Suppressor macrophage treated with lipopolysaccharide for 1 hour (primary cell): ENCODE measurements at regions not wholly inside any gene's neighbourhood (a gene's known extent, or its start where the extent isn't known, plus 50 kb on each side); places are given as distances from the start of the nearest gene placed in this dataset.

ENCODE experiments used
- DNase-seq, 3 donors: peaks; one replicate each; pipeline ENCODE4 v3.0.0-alpha.2; 2020 to 2022

DNA sequence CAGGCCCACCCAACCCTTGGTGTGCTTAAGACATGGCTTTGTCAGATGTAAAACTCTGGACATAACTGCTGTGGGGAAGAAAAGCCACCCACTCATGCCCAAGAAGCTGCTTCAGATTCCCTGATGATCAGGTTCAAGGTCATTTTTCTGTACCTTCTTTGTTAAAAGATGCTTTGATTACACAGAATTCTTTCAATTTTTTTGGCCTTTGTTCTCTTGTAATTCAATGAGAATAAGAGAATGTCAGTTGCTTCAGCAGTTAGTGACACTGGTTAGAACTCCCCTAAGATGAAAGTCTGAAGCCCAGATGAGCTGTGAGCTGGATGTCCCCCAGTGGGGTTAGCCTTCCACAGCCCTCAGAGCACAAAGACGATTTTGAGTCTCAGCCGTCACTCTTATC lies 152.7 kb downstream of the CHRM3 start:
- no peak for DNase-seq

DNA sequence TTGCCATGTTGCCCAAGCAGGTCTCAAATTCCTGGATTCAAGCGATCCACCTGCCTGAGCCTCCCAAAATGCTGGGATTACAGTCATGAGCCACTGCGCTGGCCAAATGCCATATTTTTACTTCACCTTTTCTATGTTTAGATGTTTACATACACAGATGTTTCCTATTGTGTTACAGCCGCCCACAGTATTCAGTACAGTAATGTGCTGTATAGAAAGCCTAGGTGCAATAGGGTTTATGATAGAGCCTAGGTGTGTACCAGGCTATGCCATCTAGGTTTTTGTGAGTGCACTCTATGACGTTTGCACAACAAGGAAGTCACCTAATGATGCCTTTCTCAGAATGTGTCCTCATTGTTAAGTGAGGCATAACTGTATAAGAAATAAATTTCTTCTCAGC lies 153.4 kb downstream of the CHRM3 start:
- DNase-seq, result no peak

DNA sequence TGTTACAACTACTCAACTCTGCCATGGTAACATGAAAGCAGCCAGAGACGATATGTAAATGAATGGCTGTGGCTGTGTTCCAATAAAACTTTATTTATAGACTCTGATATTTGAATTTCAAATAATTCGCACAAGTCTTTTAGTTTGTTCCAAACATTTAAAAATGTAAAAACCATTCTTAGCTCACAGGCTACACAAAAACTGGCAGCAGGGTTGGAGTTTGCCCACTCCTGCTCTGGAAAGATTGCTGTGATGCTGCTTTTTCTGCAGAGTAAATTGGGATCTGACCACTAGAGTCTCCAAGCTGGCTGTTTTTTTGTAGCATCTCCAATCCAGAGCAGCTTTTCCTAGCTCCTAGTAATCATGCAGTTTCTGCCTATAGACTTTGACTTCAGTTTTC lies 157.5 kb downstream of the CHRM3 start:
- no peak for DNase-seq

DNA sequence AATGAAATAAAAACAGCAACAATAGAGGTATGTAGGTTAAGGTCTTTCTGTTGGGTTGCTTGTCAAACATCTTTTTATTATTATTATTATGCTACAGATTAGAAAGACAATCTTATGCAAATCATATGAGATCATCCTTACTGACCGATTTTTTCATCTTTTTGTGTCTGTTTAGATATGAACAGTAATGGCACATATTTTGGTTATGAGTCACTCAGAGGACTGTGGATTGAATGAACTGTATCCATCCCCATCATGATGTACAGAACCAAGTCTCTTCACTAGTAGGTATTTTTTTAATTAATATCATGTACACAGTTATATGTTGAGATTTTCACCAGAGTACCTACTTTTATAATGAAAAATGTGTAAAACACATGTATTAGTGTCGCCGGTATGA lies 159.1 kb downstream of the CHRM3 start:
- no peak for DNase-seq

DNA sequence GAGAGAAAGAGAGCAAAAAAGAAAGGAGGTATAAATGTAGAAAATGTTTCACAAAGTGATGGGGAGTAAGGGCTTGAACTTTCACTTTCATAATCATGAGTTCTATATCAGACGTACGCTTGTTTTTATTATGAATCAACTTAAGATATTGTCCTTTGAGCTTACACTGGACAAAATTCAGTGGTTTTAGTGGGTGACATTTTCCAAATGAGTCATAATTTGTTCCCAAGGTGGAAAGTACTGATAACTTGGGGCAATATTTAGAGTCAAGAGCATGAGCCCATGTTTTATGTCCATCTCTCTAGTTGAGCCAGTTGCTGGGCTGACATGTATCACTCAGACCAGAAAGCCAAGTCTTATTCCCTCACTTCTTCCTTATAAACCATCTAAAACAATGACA lies 161.6 kb downstream of the CHRM3 start:
- DNase-seq, result peak in 2 of 3 donors; percentile 17 to 43

DNA sequence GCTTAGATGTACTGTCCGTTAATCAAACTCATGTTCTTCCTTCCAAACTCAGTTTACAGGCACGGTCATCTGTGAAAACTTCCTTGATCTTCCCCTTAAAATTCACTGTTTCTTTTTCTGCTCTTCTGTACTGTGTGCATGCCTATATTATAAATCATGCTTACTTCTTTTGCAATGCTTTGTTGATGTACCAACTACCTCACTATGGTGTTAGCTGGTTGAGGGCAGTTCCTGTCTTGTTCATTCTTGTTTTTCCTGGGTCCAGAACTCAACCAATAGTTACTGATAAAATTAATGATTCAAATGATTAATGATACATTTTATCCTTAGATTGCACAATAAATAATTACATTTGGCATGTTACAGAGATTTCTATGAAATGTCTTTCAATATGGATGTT lies 163.8 kb downstream of the CHRM3 start:
- no peak for DNase-seq

DNA sequence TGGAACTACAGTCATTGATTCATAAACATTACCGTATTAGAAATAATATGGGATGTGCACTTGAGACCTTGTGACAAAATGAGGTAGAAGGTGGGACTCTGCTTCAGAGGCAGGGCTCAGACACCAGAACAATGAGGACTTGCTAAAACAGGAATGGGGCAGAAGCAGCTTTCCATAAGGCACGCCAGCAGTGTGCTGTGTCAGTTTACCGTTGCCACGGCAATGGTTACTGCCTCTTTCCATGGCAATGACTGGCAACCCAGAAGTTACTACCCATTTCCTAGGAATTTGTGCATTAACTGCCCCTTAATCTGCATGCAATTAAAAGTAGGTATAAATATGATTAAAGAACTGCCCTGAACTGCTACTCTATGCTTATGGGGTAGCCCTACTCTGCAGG lies 169.0 kb downstream of the CHRM3 start:
- no peak for DNase-seq

DNA sequence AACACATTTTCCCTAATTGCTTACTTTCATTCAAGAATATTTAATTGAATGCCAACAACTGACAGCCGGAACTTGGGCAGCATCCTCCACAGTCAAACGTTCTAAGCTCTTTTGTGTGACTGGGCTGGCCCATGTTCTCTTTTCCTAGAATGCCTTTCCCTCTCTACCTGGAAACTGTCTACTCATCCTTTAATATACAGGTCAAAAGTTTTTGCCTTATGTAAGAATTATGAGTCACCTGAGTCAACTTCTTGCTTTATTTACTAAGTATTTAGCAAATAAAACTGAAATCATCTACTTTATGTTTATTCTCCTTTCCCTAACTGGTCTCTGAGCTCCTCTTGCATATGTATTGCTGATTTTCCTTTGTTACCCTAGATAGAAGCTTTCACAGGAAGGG lies 172.2 kb downstream of the CHRM3 start:
- peak in 1 of 3 donors; percentile 7 for DNase-seq

DNA sequence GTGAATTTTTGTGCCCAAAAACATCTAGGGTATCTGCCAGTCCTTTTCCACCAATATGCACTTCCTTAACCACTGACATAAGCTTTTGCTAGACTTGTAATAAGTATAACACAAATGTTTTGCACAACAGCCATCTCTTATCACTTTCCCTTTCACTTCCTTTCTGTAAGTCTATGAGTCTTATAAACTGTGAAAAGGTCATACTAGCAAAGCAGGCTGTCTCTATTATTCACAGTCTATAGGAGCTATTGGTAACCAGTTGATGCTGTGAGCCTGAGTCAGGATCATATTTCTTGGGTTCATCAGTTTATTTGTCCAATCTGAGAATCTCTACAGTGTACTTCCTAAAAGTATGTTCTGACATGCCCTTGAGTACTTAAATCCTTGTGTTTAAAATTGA lies 172.6 kb downstream of the CHRM3 start:
- DNase-seq, result peak; percentile 51 to 85 (median 77)

DNA sequence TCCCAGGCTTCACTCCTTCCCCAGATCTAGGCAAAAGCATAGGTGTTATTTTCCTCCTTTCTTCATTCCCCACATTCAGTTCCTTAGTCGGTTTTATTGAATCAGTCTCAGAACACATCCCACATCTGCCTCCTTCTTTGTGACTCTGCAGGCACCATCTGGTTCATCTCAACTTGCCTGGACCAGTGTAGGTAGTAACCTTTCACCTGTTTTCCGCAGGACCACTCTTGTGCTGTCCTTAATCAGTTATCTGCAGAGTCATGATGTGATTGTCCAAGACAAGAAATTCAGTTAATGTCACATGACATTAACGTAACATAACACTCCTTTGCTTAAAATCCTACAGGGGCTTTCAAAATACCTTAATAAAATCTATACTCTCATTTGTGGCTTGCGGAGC lies 174.6 kb downstream of the CHRM3 start:
- DNase-seq, result no peak

DNA sequence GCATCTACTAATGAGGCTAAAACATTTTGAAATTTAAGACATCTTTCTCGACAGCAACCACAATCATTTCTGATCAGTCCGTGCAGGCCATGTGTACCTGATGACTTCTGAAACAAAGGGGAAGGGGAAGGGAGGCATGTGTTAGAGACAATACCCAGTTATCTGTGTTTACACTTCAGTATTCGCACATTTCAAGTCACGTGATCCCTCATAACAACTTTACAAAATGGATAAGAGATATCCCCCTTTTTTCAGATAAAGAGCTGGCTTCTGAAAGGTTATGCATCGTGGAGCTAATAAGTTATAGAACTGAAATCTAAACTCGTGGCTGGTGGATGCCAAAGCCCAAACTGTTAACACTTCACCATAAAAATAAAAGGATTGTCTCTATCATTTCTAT lies 175.7 kb downstream of the CHRM3 start:
- no peak for DNase-seq

DNA sequence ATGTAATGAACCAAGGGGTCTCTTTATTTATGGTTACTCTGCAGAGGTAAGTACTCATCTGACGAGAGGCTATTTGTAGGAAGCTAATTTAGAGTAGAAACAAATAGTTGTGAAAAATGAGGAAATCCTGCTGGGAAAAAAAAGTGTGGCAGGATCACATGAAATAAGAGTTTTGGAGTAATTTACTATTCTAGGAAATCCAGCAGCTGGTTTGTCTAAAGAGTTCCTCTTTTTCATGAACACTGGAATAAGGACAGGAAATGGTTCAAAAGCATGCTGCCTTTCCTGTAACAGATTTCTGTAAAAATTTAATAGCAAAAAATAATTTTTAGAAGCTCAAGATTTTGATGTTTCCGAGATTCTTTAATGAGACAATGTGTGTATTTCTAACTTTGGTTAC lies 177.3 kb downstream of the CHRM3 start:
- peak; percentile 48 to 78 (median 50) for DNase-seq

DNA sequence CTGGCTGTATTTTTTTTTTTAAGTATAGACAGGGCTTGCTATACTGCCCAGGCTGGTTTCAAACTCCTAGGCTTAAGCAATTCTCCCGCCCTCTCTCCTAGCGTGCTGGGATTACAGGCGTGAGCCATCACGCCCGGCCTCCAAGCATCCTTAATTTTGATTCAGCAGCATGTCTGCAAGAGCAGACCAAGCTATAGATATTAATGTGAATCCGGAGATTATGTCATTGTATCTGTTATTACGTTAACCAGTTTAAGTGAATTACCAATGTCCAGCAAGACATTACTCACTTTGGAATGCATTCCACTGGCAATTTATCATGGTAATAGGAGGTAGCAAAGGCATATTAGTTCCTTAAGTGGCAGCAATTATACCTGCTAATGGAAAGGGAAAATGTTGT lies 179.7 kb downstream of the CHRM3 start:
- DNase-seq, result no peak

DNA sequence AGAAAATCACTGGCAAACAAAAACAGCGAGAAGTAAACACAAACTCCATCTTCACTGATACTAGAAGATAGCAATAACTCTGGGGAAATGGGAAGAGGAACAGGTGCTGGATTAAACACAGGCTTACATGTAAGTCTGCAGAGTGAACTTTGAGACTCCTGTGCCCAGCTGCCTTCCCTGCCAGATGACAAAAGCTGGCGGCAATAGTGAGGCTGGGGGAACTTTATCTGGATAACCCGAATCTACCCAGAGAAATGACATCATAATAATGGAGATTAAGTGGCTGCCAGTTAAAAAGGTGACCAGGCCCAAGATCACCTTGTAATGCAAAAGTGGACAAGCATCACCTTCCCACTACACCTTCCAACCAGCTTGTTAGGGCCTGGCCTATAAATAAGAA lies 184.5 kb downstream of the CHRM3 start:
- DNase-seq, result no peak

DNA sequence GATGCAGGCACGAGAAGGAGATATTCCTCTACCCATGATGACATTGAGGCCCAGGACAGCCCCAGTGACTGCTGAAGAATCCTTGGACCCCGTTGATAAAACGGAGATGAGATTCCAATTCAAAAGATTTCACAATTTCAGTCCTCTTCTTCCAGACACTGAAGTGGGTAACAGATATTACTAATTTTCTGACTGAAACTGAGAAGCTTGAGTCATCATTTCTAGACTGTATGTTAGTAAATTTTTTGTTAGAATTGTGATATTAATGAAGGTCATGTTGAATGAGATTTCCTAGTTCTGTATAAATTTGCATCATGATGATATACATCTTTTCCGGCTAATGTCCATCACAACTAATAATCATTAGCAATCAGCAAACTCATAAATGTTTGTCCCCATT lies 185.8 kb downstream of the CHRM3 start:
- DNase-seq, result no peak

DNA sequence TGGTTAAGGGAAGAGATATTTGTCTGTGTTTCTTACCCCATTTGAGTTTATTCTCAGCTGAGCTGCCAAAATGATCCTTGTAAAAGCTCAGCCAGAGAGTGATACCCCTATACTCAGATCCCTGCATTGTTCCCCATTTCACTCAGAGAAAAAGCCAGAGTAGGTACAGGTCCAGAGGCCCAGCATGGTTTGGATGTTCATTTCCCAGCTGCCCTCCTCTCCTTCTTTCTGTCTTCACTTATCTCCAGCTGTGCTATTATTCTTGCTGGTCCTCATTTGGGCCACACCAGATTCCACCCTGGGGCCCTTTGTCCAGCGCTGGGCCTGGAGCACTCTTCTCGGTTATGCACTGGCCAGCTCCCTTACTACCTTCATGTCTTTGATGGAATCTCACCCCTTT lies 187.7 kb downstream of the CHRM3 start:
- no peak for DNase-seq

DNA sequence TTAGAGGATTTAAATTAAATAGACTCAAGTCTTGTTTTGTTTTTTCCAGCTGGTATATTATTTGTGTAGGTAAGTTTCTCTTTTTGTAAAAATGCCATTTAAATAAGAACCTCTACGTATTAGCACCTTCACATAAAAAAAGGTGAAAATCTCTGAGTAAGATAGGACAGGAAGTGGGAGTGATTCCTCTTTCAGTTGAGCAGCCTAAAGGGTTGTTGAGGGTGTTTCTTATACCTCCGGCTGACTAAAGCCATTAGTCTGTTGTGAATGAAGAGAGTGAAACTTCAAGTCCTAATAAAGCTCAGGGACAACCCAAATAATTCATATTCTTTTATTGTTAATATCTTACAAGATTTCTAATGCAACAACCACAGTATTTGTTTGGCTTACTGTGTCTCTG lies 188.7 kb downstream of the CHRM3 start:
- DNase-seq, result no peak

DNA sequence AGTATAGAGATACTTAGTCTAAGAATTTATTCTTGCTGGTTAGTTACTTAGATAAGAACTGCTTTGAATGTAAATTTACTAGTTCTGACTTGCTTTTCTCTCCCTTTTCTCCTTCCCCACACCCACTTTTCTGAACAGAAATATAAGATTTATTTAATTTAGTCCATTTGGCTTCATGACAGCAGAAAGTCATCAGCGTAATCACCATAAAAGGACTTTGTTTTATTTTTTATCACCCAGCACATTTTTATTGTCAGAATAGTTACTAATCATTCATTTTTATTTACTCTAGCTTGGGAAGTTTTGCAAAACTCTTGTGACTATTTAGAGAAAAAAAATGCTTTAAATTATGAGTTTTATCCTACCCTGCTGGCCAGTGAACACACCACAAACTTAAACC lies 197.2 kb downstream of the CHRM3 start:
- no peak for DNase-seq

DNA sequence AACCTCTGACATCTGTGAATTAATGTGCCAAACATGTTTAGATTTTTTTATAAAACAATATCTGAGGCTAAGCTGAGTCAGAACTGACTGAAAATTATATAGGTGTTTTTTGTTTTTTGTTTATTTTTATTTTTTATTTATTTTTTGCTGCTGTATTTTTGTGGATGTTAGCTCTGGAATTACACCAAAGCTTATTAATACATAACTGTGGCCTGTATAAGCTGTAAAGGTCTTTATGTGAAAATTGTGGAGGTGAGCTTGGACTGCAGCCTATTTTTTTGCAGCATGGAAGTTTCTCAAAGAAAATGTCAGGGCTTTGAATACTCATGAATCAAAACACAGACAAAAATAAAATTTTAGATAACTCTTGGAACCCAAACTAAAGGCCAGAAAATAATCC lies 199.8 kb downstream of the CHRM3 start:
- no peak for DNase-seq

DNA sequence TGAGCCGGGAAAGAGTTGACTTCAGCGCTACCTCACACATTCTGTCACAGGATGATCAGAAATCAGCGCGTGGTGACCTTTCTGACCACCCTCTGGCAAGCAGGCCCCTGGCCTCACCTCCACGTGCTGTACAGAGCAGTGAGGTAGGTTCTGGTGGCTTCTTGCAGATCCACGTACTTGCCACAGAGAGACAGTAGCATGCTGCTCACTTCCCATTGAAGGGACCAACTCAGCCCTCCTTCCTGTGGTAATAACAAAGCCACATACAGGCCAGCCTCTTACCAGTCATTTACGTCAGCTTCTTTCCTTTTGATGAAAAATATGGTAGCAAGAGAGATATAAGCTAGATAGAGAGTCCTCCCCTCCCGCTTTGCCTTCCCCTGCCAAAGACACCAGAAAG lies 200.7 kb downstream of the CHRM3 start:
- DNase-seq, result no peak

DNA sequence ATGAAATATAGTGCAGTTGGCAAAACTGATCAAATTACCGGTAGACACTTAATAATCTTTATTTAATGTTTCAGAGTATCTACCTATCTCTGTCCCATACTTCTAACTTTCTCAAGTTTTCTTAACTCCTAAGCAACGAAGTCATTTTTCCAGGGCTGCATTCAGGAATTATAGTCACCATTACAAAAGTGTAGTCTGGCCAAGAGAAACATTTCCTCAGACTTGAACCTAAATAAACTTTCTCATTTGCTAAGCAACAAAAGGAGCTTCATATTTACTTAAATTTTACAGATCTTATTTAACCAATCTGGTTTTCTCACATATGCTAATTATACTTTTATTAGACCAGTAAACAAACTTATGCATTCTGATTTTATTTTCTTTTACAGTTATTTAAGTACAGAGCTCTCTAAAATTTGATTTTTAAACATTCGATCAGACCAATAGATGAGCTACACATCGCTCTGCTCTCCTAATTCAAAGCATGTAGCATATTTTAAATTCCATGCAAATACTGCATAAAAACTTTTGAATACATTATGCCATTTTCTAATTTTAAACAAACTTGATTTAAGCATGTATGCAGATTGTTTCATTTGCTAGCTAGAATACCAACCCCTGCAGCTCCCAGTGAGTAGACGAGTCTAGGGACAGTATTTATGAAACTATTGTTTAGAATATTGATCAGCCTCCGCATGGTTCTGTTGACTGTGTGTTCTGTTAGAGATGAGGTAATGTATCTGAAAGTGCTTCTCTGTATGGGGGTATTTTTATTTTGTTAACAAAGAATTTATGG lies 201.4 kb downstream of the CHRM3 start:
- DNase-seq, result no peak

DNA sequence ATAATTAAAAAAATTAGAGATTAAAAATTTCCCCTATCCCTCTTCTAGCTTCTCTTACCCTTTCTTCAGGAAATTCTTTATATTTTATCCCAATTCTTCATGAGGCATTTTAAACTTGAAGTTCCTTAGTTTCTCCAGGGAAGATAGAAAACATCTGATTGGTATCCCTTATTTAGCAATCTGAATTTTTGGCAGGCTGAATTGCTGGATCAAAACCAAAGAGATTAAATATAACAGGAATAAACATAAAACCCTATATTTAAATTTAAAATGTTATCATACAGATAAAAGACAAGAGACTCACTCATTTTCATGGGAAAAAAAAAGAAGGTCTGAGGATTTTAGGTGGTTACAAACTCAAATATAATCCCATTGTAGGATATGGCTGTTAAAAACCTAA lies 204.2 kb downstream of the CHRM3 start:
- no peak for DNase-seq

DNA sequence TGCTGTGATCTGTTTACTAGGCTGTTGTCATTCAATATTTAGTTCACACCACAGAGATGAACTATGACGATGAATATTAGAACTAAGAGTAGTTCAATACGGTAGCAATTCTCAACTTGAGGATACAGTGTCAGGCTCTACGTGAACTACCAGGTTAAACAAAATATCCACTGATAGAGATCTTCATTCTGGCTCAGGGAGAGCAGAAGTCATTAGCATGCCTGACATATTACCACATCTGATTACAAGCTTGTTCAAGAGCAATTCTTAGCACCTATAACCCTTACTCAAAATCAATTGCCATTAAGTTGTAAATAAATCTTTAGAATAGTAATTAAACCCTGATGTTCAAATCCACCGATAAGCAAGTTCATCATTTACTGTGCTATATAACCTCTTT lies 207.2 kb downstream of the CHRM3 start:
- DNase-seq, result no peak

DNA sequence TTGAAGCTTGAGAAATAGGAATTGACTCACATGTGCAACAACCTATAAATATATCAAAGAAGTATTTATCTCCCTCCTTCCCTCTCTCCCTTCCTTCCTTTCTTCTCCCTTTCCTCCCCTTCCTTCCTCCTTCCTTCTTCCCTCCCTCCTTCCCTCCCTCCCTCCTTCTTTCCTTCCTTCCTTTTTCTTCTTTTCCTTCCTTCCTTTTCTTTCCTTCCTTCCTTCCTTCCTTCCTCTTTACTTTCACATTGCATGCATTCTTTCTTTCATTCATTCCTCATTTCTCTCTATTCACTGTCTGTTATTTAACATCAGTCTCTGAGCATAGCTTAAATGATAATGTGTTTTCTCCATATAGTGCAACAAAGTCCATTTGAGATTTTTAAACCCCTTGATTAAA lies 214.2 kb downstream of the CHRM3 start:
- DNase-seq, result no peak

DNA sequence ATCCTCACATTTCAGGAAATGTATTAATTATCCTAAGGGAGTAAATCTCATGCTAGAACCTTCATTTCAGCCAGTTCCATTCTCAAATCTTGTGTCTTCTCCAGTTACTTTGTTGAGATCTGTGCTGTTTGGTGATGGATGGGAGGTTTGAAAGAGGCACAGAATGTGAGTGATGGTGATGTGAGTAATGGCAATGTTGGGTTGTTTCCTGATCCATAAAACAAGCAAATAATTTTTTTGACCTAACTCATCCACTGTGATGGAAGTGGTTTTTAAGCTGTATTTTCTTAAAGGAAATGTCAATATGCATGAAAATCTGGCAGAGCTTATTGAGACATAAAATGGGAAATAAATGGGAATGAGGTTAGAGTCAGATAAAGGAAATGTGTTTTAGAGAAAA lies 214.7 kb downstream of the CHRM3 start:
- no peak for DNase-seq

DNA sequence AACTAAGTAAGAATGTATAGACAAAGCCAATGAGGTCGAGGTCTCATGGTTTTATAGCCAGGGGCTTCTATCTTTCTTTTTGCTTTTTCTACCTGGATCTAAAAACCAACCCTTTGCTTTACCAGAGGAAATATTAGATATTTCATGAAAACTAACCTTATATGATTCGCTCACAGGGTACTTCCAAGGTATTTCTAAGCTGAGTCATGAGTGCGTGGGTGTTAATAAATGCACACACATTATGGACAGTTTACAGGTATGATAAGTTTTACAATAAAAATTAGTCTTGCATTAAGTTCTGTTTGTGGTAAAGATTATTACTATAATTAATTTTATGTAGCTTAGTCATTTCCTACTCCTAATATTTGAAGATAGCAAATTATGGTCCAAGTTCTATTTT lies 217.2 kb downstream of the CHRM3 start:
- no peak for DNase-seq
